Thyroid gland (tissue), 4 donors: ENCODE measurements at regions not wholly inside any gene's neighbourhood (a gene's known extent, or its start where the extent isn't known, plus 50 kb on each side); places are given as distances from the start of the nearest gene placed in this dataset.

ENCODE experiments used
- DNase-seq, 2 donors: peaks; one replicate each; pipeline ENCODE4 v3.0.0-alpha.2; 2019
- H3K27ac ChIP-seq, 3 donors: fragments of 200-600 bp; sonication (generic); 1 replicate in 2 of 3; 2 replicates in 1 of 3; pipeline ENCODE4 v1.5.1; 2016 to 2019; ENCODE audit warnings: mild to moderate bottlenecking in 1 of 3, moderate library complexity in 1 of 3
- H3K27me3 ChIP-seq: fragments of 200-600 bp; sonication (generic); one replicate; pipeline ENCODE4 v1.5.1; 2019
- H3K36me3 ChIP-seq, 2 donors: fragments of 200-600 bp; sonication (generic); one replicate each; pipeline ENCODE4 v1.5.1; 2016 to 2019
- H3K4me1 ChIP-seq, 2 donors: fragments of 200-600 bp; sonication (generic); one replicate each; pipeline ENCODE4 v1.5.1; 2017 to 2019
- H3K4me3 ChIP-seq, 3 donors: fragments of 200-600 bp; sonication (generic); replicated peaks in 1 of 3; 1 replicate in 2 of 3; 2 replicates in 1 of 3; pipeline ENCODE4 v1.5.1; 2016; ENCODE audit warnings: mild to moderate bottlenecking in 1 of 3
- H3K9me3 ChIP-seq: fragments of 200-600 bp; sonication (generic); one replicate; pipeline ENCODE4 v1.5.1; 2017
- POLR2A ChIP-seq, 2 donors: fragments of 450-650 bp; IDR thresholded peaks; one replicate each; pipeline ENCODE4 v1.6.1; 2017; ENCODE audit warnings: antibody characterized with exemption in 2 of 2, mild to moderate bottlenecking in 2 of 2, moderate library complexity in 1 of 2
- WGBS, 2 donors: methylation state at CpG; one replicate each; pipeline ENCODE4 v1.1.5; 2017; 5-methylcytosine and 5-hydroxymethylcytosine counted together
- intact Hi-C: fragments of 100-400 bp; cut with DNase I; formaldehyde crosslinking; loops from one replicate; pipeline ENCODE4 v1.15.1; 2023
- TF ChIP-seq, protein P1 (sequence below), 6 experiments: fragments of 200-600 bp in 3 of 6; fragments of 450-650 bp in 3 of 6; sonication (generic) in 3 of 6; IDR thresholded peaks; one replicate each; pipeline ENCODE4 v1.5.1; 2016 to 2019; ENCODE audit warnings: antibody characterized with exemption in 6 of 6, mild to moderate bottlenecking in 2 of 6, inconsistent platforms in 1 of 6, moderate library complexity in 1 of 6

DNA sequence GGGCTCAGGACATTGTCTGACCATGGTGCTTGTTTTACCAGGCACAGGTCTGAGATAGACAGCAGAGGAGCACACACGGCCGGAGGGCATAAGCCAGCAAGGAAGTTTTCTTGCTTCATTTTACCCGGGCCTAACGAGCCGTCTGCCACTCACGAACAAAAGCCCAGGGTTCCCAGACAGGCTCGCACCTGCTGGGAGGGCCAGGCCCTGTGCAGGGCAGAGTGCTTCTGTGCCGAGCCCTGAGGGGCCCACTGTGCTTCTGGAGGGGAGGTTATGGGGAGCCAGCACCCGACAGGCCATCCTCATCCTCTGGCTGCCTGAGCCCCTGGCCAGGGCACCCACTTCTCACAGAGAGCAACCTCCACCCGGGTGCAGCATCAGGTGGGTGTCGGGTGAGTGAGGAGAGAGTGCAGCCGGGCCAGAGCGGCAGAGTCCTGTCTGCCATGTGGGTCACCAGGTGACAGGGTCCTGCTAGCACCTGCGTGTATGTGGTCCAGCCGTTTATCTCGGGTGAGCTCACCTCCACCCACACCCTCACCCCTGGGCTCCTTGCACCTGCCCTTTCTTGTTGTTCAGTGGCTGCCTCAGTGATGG is 297.9 kb downstream of the NDUFA10 start:
- no peak overlapping the region for H3K27ac ChIP-seq
- TF ChIP-seq POLR2A (IDR thresholded peaks at IDR 0.05): no peak
- TF ChIP-seq, protein P1, sequence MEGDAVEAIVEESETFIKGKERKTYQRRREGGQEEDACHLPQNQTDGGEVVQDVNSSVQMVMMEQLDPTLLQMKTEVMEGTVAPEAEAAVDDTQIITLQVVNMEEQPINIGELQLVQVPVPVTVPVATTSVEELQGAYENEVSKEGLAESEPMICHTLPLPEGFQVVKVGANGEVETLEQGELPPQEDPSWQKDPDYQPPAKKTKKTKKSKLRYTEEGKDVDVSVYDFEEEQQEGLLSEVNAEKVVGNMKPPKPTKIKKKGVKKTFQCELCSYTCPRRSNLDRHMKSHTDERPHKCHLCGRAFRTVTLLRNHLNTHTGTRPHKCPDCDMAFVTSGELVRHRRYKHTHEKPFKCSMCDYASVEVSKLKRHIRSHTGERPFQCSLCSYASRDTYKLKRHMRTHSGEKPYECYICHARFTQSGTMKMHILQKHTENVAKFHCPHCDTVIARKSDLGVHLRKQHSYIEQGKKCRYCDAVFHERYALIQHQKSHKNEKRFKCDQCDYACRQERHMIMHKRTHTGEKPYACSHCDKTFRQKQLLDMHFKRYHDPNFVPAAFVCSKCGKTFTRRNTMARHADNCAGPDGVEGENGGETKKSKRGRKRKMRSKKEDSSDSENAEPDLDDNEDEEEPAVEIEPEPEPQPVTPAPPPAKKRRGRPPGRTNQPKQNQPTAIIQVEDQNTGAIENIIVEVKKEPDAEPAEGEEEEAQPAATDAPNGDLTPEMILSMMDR (IDR thresholded peaks at IDR 0.05): no peak
- H3K36me3 ChIP-seq: no peaks in the 10 kb centered on the region
- no peaks in the 10 kb centered on the region for H3K27me3 ChIP-seq
- 94 to 96% methylated on average over 11 to 15 of the region's 16 CpGs for WGBS, 2 donors
- H3K4me1 ChIP-seq: no peaks in the 10 kb centered on the region
- no peaks in the 10 kb centered on the region for H3K9me3 ChIP-seq
- H3K4me3 ChIP-seq: no peak overlapping the region
- no peak for DNase-seq
- intact Hi-C loops: loop anchor here (10.0 kb wide), 1 partner anchor 692 kb away; no protein-coding TSS in a partner anchor

DNA sequence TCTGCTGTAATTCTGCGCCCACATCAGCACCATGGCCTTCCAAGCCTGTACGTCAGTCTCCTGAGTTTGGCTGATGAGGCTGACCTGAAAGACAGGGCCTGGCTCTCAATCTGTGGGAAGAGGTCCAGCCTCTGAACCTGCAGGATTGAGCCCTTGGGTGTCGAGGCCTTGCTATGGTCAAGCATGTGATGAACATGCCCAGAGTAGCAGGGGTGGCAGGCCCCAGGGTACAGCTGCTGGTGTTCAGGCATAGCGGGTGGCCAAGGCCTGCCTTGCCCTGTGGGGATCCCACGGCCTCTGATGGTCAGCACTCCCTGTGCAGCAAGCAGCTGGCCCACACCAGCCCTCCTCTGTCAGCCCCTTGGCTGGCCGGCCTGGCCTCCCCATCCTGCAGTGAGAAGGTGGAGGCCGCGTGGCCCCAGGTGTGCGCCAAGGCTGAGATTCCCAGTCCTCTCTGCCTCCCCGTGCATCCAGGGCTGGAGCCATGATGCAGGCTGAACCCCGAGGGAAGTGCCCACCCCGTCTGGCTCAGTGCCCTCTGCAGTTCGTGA is 298.4 kb downstream of the NDUFA10 start:
- H3K27me3 ChIP-seq: no peaks in the 10 kb centered on the region
- TF ChIP-seq, protein P1 (IDR thresholded peaks at IDR 0.05): no peak
- no peak for TF ChIP-seq POLR2A (IDR thresholded peaks at IDR 0.05)
- no peaks in the 10 kb centered on the region for H3K4me1 ChIP-seq
- intact Hi-C loops: loop anchor here (10.0 kb wide), 1 partner anchor 692 kb away; no protein-coding TSS in a partner anchor
- no peak overlapping the region for H3K27ac ChIP-seq
- H3K9me3 ChIP-seq: no peaks in the 10 kb centered on the region
- no peaks in the 10 kb centered on the region for H3K36me3 ChIP-seq
- WGBS, 2 donors: 60 to 88% methylated on average over 1 to 11 of the region's 13 CpGs
- H3K4me3 ChIP-seq: no peak overlapping the region
- DNase-seq: no peak

DNA sequence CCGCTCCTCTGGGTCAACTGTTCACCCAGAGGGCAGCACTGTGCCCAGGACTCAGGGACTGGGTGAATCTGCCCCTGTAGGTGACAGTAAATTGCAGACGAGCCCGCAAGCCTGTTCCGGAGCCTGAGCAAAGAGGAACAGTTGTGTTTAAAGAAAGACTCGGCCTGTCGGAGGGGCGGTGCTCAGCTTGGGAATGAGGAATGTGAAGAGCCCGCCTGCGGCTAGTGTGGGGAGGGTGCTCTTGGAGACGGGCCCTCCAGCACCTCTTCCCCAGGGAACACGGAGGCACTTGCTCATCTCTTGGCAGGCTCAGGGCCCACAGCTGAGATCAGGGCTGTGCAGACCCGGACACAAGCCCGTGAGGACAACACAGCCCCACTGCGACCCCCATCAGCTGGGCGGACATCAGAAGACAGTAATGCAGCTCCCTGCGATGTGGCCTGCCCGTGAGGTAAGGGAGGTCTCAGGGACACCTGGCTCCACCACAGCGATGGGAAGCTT is 299.0 kb downstream of the NDUFA10 start:
- H3K36me3 ChIP-seq: no peaks in the 10 kb centered on the region
- H3K9me3 ChIP-seq: no peaks in the 10 kb centered on the region
- WGBS, 2 donors: 40 to 68% methylated on average over 9 to 17 of the region's 18 CpGs
- no peaks in the 10 kb centered on the region for H3K4me1 ChIP-seq
- DNase-seq: no peak
- TF ChIP-seq, protein P1 (IDR thresholded peaks at IDR 0.05): no peak
- no peak for TF ChIP-seq POLR2A (IDR thresholded peaks at IDR 0.05)
- intact Hi-C loops: loop anchor here (10.0 kb wide), 1 partner anchor 691 kb away; no protein-coding TSS in a partner anchor
- no peaks in the 10 kb centered on the region for H3K27me3 ChIP-seq
- H3K4me3 ChIP-seq: no peak overlapping the region
- no peak overlapping the region for H3K27ac ChIP-seq

DNA sequence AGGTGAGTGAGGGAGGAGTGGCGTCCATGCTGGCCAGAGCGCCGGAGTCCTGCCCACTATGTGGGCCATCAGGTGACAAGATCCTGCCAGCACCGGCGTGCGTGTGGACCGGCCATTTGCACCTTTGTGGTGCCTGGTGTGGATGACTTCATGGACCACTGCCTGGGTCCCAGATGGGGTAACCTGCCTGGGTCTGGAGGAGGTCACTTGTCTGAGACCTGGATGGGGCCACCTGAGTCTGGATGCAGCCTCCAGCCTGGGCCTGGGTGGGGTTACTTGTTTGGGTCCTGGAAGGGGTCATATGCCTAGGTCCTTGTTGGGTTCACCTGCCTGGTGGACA is 299.6 kb downstream of the NDUFA10 start:
- 96 to 100% methylated on average over 5 to 7 of the region's 7 CpGs for WGBS, 2 donors
- no peak overlapping the region for H3K27ac ChIP-seq
- H3K27me3 ChIP-seq: no peaks in the 10 kb centered on the region
- no peaks in the 10 kb centered on the region for H3K4me1 ChIP-seq
- H3K36me3 ChIP-seq: no peaks in the 10 kb centered on the region
- intact Hi-C loops: loop anchor here (10.0 kb wide), 1 partner anchor 691 kb away; no protein-coding TSS in a partner anchor
- H3K4me3 ChIP-seq: no peak overlapping the region
- TF ChIP-seq, protein P1 (IDR thresholded peaks at IDR 0.05): no peak
- TF ChIP-seq POLR2A (IDR thresholded peaks at IDR 0.05): no peak
- H3K9me3 ChIP-seq: no peaks in the 10 kb centered on the region
- DNase-seq: no peak

DNA sequence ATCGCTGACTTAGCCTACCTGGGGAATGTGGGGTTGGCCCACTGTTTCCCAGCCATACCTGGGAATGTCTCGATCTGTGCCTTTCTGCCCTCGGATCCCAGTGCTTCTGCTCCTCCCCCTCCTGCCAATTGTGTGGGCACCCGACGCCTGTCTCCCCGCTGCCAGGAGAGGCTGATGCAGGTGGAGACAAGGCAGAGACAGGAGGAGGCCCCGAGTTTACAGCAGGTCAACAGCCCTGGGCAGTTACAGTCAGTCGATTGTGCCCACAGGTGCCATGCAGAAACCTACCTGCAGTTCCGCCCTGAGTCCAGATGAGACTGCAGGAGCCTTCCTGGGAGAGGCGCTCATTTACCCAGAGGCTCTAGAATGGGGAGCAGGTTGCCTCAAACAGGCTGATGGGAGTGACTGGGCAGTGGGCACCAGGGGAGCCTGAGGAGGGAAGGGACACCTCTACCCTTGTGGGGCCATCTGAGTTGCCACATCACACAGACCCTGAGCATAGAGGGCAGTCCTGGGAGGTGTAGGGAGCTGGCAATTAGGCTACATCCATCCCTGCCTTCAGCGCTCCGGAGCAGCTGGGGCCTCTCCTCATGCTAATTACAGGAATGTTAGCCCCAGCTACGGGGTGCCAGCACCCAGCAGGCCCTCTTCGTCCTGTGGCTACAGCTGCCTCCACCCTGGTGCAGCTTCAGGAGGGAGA is 300.1 kb downstream of the NDUFA10 start:
- WGBS, 2 donors: 85 to 94% methylated on average over 9 to 14 of the region's 14 CpGs
- Histone ChIP-seq H3K4me3 (no peak overlapping the region), H3K36me3 (no peaks in the 10 kb centered on the region), H3K27me3 (no peaks in the 10 kb centered on the region), H3K4me1 (no peaks in the 10 kb centered on the region), H3K9me3 (no peaks in the 10 kb centered on the region), H3K27ac (no peak overlapping the region)
- intact Hi-C loops: loop anchor here (10.0 kb wide), 1 partner anchor 690 kb away; no protein-coding TSS in a partner anchor
- DNase-seq: no peak
- TF ChIP-seq POLR2A (IDR thresholded peaks at IDR 0.05): no peak
- TF ChIP-seq, protein P1 (IDR thresholded peaks at IDR 0.05): no peak
